ENCODE measurements at regions not wholly inside any gene's neighbourhood (a gene's known extent, or its start where the extent isn't known, plus 50 kb on each side); places are given as distances from the start of the nearest gene placed in this dataset.

DNA sequence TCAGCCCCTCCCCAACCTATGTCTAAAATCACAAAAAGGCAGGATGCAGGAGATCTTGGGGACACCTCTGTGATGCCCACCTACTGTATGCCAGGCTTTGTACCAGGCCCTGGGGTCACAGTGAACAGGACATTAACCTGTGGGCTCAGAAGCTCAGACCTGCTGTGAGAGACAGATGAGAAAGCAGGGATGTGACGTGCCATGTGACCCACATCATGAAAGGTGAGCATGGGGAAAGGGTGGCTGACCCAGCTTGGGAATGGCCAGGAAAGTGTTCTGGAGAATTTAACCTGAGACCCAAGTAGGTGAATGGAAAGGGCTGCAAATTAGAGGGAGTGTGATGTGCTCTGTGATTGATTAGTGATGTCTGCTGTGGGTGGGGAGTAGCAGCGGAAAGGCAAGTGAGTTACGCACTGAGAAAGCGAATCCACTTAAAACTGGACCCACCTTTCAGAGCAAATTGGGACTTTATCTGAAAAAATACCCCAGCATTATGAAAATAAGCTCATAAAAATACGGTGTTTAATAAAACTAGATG lies 132.2 kb downstream of the IRF8 start:
- TF ChIP-seq, protein P1, sequence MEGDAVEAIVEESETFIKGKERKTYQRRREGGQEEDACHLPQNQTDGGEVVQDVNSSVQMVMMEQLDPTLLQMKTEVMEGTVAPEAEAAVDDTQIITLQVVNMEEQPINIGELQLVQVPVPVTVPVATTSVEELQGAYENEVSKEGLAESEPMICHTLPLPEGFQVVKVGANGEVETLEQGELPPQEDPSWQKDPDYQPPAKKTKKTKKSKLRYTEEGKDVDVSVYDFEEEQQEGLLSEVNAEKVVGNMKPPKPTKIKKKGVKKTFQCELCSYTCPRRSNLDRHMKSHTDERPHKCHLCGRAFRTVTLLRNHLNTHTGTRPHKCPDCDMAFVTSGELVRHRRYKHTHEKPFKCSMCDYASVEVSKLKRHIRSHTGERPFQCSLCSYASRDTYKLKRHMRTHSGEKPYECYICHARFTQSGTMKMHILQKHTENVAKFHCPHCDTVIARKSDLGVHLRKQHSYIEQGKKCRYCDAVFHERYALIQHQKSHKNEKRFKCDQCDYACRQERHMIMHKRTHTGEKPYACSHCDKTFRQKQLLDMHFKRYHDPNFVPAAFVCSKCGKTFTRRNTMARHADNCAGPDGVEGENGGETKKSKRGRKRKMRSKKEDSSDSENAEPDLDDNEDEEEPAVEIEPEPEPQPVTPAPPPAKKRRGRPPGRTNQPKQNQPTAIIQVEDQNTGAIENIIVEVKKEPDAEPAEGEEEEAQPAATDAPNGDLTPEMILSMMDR (IDR thresholded peaks at IDR 0.05): no peak
- TF ChIP-seq POLR2AphosphoS5 (IDR thresholded peaks at IDR 0.05): no peak
- TF ChIP-seq EP300 (IDR thresholded peaks at IDR 0.05): no peak

Data from sigmoid colon (tissue), 4 donors.